Parathyroid adenoma (tissue), 2 donors: ENCODE measurements at regions not wholly inside any gene's neighbourhood (a gene's known extent, or its start where the extent isn't known, plus 50 kb on each side); places are given as distances from the start of the nearest gene placed in this dataset.

Source experiments
- H2AFZ ChIP-seq: fragments of 300-600 bp; sonication (generic); one replicate; pipeline ENCODE4 v1.7.0; 2017; ENCODE audit warnings: antibody characterized with exemption, mild to moderate bottlenecking
- H3K27ac ChIP-seq: fragments of 300-600 bp; sonication (generic); one replicate; pipeline ENCODE4 v1.7.0; 2017
- H3K27me3 ChIP-seq: fragments of 300-600 bp; sonication (generic); one replicate; pipeline ENCODE4 v1.7.0; 2017; ENCODE audit warnings: low read length; ENCODE audit not compliant: control insufficient read depth, insufficient read depth
- H3K36me3 ChIP-seq: fragments of 300-600 bp; sonication (generic); one replicate; pipeline ENCODE4 v1.7.0; 2017; ENCODE audit warnings: low read length; ENCODE audit not compliant: control insufficient read depth, insufficient read depth
- H3K4me1 ChIP-seq: fragments of 300-600 bp; sonication (generic); one replicate; pipeline ENCODE4 v1.7.0; 2017; ENCODE audit warnings: control low read depth
- H3K4me2 ChIP-seq: fragments of 300-600 bp; sonication (generic); one replicate; pipeline ENCODE4 v1.7.0; 2017; ENCODE audit warnings: low read length
- H3K4me3 ChIP-seq: fragments of 300-600 bp; sonication (generic); one replicate; pipeline ENCODE4 v1.7.0; 2017; ENCODE audit warnings: low read depth, low read length
- H3K79me2 ChIP-seq: fragments of 300-600 bp; sonication (generic); one replicate; pipeline ENCODE4 v1.7.0; 2017; ENCODE audit warnings: control low read depth
- H3K9ac ChIP-seq: fragments of 300-600 bp; sonication (generic); one replicate; pipeline ENCODE4 v1.7.0; 2017; ENCODE audit warnings: mild to moderate bottlenecking
- H3K9me3 ChIP-seq: fragments of 300-600 bp; sonication (generic); one replicate; pipeline ENCODE4 v1.7.0; 2017; ENCODE audit warnings: low read length; ENCODE audit not compliant: control insufficient read depth
- TF ChIP-seq, protein P1 (sequence below): fragments of 300-600 bp; sonication (generic); IDR thresholded peaks from one replicate; pipeline ENCODE4 v1.7.0; 2017; ENCODE audit warnings: antibody characterized with exemption, mild to moderate bottlenecking
- donor health status: primary hyperparathyroidism.

DNA sequence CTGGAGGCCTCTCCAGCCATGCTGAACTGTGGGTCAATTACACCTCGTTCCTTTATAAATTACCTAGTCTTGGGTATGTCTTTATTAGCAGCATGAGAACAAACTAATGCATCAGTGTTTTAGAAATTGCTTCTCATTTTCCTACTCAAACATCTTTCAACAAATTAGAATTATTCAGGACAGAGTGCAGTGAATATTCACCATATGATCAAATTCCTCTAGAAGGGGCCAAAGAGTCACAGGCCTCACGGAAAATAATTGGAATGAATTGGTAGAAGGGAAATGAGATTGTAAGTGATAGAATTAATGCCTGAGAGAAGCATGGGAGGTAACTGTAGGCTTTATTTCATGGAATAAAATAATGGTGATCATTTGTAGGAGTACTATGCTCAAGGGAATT lies 50.5 kb upstream of the CDH11 start:
- Histone ChIP-seq H3K4me1 (no peaks in the 10 kb centered on the region), H3K79me2 (no peaks in the 10 kb centered on the region), H3K4me3 (no peak overlapping the region), H3K36me3 (no peaks in the 10 kb centered on the region), H3K9me3 (no peaks in the 10 kb centered on the region), H3K9ac (no peak overlapping the region), H2AFZ (no peak overlapping the region), H3K4me2 (no peak overlapping the region), H3K27me3 (no peaks in the 10 kb centered on the region), H3K27ac (no peak overlapping the region)
- TF ChIP-seq, protein P1, sequence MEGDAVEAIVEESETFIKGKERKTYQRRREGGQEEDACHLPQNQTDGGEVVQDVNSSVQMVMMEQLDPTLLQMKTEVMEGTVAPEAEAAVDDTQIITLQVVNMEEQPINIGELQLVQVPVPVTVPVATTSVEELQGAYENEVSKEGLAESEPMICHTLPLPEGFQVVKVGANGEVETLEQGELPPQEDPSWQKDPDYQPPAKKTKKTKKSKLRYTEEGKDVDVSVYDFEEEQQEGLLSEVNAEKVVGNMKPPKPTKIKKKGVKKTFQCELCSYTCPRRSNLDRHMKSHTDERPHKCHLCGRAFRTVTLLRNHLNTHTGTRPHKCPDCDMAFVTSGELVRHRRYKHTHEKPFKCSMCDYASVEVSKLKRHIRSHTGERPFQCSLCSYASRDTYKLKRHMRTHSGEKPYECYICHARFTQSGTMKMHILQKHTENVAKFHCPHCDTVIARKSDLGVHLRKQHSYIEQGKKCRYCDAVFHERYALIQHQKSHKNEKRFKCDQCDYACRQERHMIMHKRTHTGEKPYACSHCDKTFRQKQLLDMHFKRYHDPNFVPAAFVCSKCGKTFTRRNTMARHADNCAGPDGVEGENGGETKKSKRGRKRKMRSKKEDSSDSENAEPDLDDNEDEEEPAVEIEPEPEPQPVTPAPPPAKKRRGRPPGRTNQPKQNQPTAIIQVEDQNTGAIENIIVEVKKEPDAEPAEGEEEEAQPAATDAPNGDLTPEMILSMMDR = no peak
